Mesenchymal stem cell (in vitro differentiated cells and primary cell): ENCODE measurements at regions not wholly inside any gene's neighbourhood (a gene's known extent, or its start where the extent isn't known, plus 50 kb on each side); places are given as distances from the start of the nearest gene placed in this dataset.

Experiments used
- DNase-seq: peaks from one replicate; pipeline ENCODE4 v3.0.0-alpha.2; 2013
- H2AFZ ChIP-seq: one replicate; pipeline ENCODE4 v1.6.1; 2013; ENCODE audit warnings: low read depth, mild to moderate bottlenecking, control low read depth, inconsistent platforms, low read length, moderate library complexity
- H2AK5ac ChIP-seq: 2 replicates; pipeline ENCODE4 v1.6.1; 2013; ENCODE audit warnings: low read length, moderate library complexity, mild to moderate bottlenecking, inconsistent platforms; ENCODE audit not compliant: severe bottlenecking
- H2BK120ac ChIP-seq: one replicate; pipeline ENCODE4 v1.6.1; 2013; ENCODE audit warnings: low read depth, mild to moderate bottlenecking, inconsistent platforms, low read length, moderate library complexity
- H2BK12ac ChIP-seq, 2 experiments: one replicate each; pipeline ENCODE4 v1.6.1; 2013; ENCODE audit warnings: inconsistent platforms in 2 of 2, low read length in 2 of 2, mild to moderate bottlenecking in 2 of 2, moderate library complexity in 2 of 2, control low read depth in 1 of 2
- H2BK15ac ChIP-seq: one replicate; pipeline ENCODE4 v1.6.1; 2013; ENCODE audit warnings: mild to moderate bottlenecking, low read depth, inconsistent platforms; ENCODE audit not compliant: poor library complexity, severe bottlenecking
- H2BK5ac ChIP-seq: 2 replicates; pipeline ENCODE4 v1.6.1; 2013; ENCODE audit warnings: low read depth, mild to moderate bottlenecking, low read length, control low read depth, inconsistent platforms; ENCODE audit not compliant: poor library complexity, severe bottlenecking
- H3K14ac ChIP-seq, 2 experiments: one replicate each; pipeline ENCODE4 v1.6.1; 2013; ENCODE audit warnings: inconsistent platforms in 2 of 2, low read length in 2 of 2, control low read depth in 1 of 2, mild to moderate bottlenecking in 1 of 2, moderate library complexity in 1 of 2
- H3K18ac ChIP-seq, 2 experiments: one replicate each; pipeline ENCODE4 v1.6.1; 2013; ENCODE audit warnings: inconsistent platforms in 2 of 2, low read length in 2 of 2, control low read depth in 1 of 2, low read depth in 1 of 2, mild to moderate bottlenecking in 1 of 2
- H3K23ac ChIP-seq, 2 experiments: one replicate each; pipeline ENCODE4 v1.6.1; 2013; ENCODE audit warnings: inconsistent platforms in 2 of 2, low read length in 2 of 2, mild to moderate bottlenecking in 2 of 2, moderate library complexity in 2 of 2, control low read depth in 1 of 2
- H3K27ac ChIP-seq: 2 replicates; pipeline ENCODE4 v1.5.1; 2013; ENCODE audit warnings: mild to moderate bottlenecking, moderate library complexity, low read length, control low read depth, inconsistent platforms; ENCODE audit not compliant: poor library complexity, severe bottlenecking
- H3K27me3 ChIP-seq, 2 experiments: 2 replicates each; pipeline versions ENCODE4 v1.6.1 to v1.7.0; 2013; ENCODE audit warnings: low read length in 2 of 2, mild to moderate bottlenecking in 2 of 2, moderate library complexity in 2 of 2, control low read depth in 1 of 2, inconsistent platforms in 1 of 2; ENCODE audit not compliant: control insufficient read depth in 1 of 2, insufficient read depth in 1 of 2
- H3K36me3 ChIP-seq, 2 experiments: 2 replicates each; pipeline versions ENCODE4 v1.6.1 to v1.7.0; 2013; ENCODE audit warnings: low read length in 2 of 2, control low read depth in 1 of 2, inconsistent platforms in 1 of 2, low read depth in 1 of 2, mild to moderate bottlenecking in 1 of 2; ENCODE audit not compliant: insufficient read depth in 2 of 2, control insufficient read depth in 1 of 2
- H3K4ac ChIP-seq, 2 experiments: one replicate each; pipeline ENCODE4 v1.6.1; 2013; ENCODE audit warnings: inconsistent platforms in 2 of 2, low read length in 2 of 2, mild to moderate bottlenecking in 2 of 2, moderate library complexity in 2 of 2, control low read depth in 1 of 2, low read depth in 1 of 2
- H3K4me1 ChIP-seq: 2 replicates; pipeline ENCODE4 v1.6.1; 2013; ENCODE audit warnings: low read depth, low read length, control low read depth; ENCODE audit not compliant: control insufficient read depth, insufficient read depth
- H3K4me2 ChIP-seq: 2 replicates; pipeline ENCODE4 v1.6.1; 2013; ENCODE audit warnings: low read length, mild to moderate bottlenecking, inconsistent platforms; ENCODE audit not compliant: poor library complexity, severe bottlenecking
- H3K4me3 ChIP-seq, 2 experiments: 2 replicates each; pipeline versions ENCODE4 v1.5.1 to v1.7.0; 2013; ENCODE audit warnings: low read length in 2 of 2, mild to moderate bottlenecking in 2 of 2, control low read depth in 1 of 2, low read depth in 1 of 2; ENCODE audit not compliant: insufficient read depth in 1 of 2
- H3K79me1 ChIP-seq: replicated peaks from 2 replicates; pipeline ENCODE4 v1.6.1; 2013; ENCODE audit warnings: mild to moderate bottlenecking, control low read depth, low read length, inconsistent platforms; ENCODE audit not compliant: poor library complexity, severe bottlenecking
- H3K9ac ChIP-seq: 2 replicates; pipeline ENCODE4 v1.7.0; 2013; ENCODE audit warnings: mild to moderate bottlenecking, low read length, moderate library complexity
- H3K9me3 ChIP-seq: 2 replicates; pipeline ENCODE4 v1.7.0; 2013; ENCODE audit warnings: mild to moderate bottlenecking, low read length; ENCODE audit not compliant: control insufficient read depth
- H4K8ac ChIP-seq: one replicate; pipeline ENCODE4 v1.6.1; 2013; ENCODE audit warnings: inconsistent platforms, mild to moderate bottlenecking, low read length, moderate library complexity
- H4K91ac ChIP-seq: one replicate; pipeline ENCODE4 v1.6.1; 2013; ENCODE audit warnings: mild to moderate bottlenecking, low read length, inconsistent platforms
- WGBS: methylation state at CpG from one replicate; pipeline ENCODE4 v1.1.7; 2013; ENCODE audit warnings: mixed read lengths; 5-methylcytosine and 5-hydroxymethylcytosine counted together

- H4K8ac ChIP-seq, result no peak overlapping the region
- no peak overlapping the region for H4K91ac ChIP-seq
- H3K4me2 ChIP-seq, result no peak overlapping the region
- H2BK12ac ChIP-seq, result no peak overlapping the region
- no peak for DNase-seq
- no peak overlapping the region for H2AK5ac ChIP-seq
- H3K79me1 ChIP-seq, result peaks cover 3% of the 10 kb centered on the region
- H3K18ac ChIP-seq, result no peak overlapping the region
- 94% methylated on average over 1 of the region's 2 CpGs for WGBS
- H3K23ac ChIP-seq, result no peak overlapping the region
- H3K9ac ChIP-seq, result no peak overlapping the region
- no peaks in the 10 kb centered on the region for H3K36me3 ChIP-seq
- H3K4ac ChIP-seq, result no peak overlapping the region
- H2BK120ac ChIP-seq, result no peak overlapping the region
- no peaks in the 10 kb centered on the region for H3K27me3 ChIP-seq
- H2AFZ ChIP-seq, result no peak overlapping the region
- H3K27ac ChIP-seq, result no peak overlapping the region
- no peaks in the 10 kb centered on the region for H3K9me3 ChIP-seq
- no peak overlapping the region for H3K4me3 ChIP-seq
- H2BK15ac ChIP-seq, result no peak overlapping the region
- no peak overlapping the region for H3K14ac ChIP-seq
- H2BK5ac ChIP-seq, result no peak overlapping the region
- no peaks in the 10 kb centered on the region for H3K4me1 ChIP-seq
These were observed 151.7 kb upstream of the TOPAZ1 start for GRCh38 chr3:44090036-44090435.

GRCh38 chr3:44092497-44092896, 149.2 kb upstream of the TOPAZ1 start:
- Histone ChIP-seq H3K4ac (no peak overlapping the region), H2AK5ac (no peak overlapping the region), H3K9ac (no peak overlapping the region), H3K23ac (no peak overlapping the region), H3K18ac (no peak overlapping the region), H3K4me1 (no peaks in the 10 kb centered on the region), H4K91ac (no peak overlapping the region), H4K8ac (no peak overlapping the region), H2BK15ac (no peak overlapping the region), H3K79me1 (peaks cover 3% of the 10 kb centered on the region), H2BK5ac (no peak overlapping the region), H3K4me2 (no peak overlapping the region), H3K27me3 (no peaks in the 10 kb centered on the region), H3K36me3 (no peaks in the 10 kb centered on the region), H3K9me3 (no peaks in the 10 kb centered on the region), H3K14ac (no peak overlapping the region), H3K4me3 (no peak overlapping the region), H2AFZ (no peak overlapping the region), H2BK12ac (no peak overlapping the region), H2BK120ac (no peak overlapping the region), H3K27ac (no peak overlapping the region)
- WGBS, result 66% methylated on average over 3 of the region's 3 CpGs
- DNase-seq, result no peak

- Histone ChIP-seq H3K18ac (no peak overlapping the region), H3K4ac (no peak overlapping the region), H2BK12ac (no peak overlapping the region), H3K79me1 (peaks cover 8% of the 10 kb centered on the region), H3K9ac (no peak overlapping the region), H4K8ac (no peak overlapping the region), H3K23ac (no peak overlapping the region), H3K27ac (no peak overlapping the region), H4K91ac (no peak overlapping the region), H3K4me2 (no peak overlapping the region), H2BK5ac (no peak overlapping the region), H2AFZ (no peak overlapping the region), H3K4me1 (no peaks in the 10 kb centered on the region), H3K36me3 (no peaks in the 10 kb centered on the region), H2BK120ac (no peak overlapping the region), H3K14ac (no peak overlapping the region), H3K4me3 (no peak overlapping the region), H2AK5ac (no peak overlapping the region), H3K9me3 (no peaks in the 10 kb centered on the region), H2BK15ac (no peak overlapping the region), H3K27me3 (no peaks in the 10 kb centered on the region)
- 83% methylated on average over 2 of the region's 2 CpGs for WGBS
- DNase-seq, result no peak
These were observed 148.2 kb upstream of the TOPAZ1 start for GRCh38 chr3:44093531-44093930.

- no peak overlapping the region for H3K18ac ChIP-seq
- WGBS, result 93% methylated on average over 11 of the region's 12 CpGs
- H3K4me2 ChIP-seq, result no peak overlapping the region
- H2AFZ ChIP-seq, result no peak overlapping the region
- H3K4ac ChIP-seq, result no peak overlapping the region
- no peak overlapping the region for H3K9ac ChIP-seq
- no peak overlapping the region for H2BK15ac ChIP-seq
- H4K8ac ChIP-seq, result no peak overlapping the region
- H2AK5ac ChIP-seq, result no peak overlapping the region
- H3K79me1 ChIP-seq, result peaks cover 8% of the 10 kb centered on the region
- no peaks in the 10 kb centered on the region for H3K9me3 ChIP-seq
- H2BK12ac ChIP-seq, result no peak overlapping the region
- H3K14ac ChIP-seq, result no peak overlapping the region
- H2BK120ac ChIP-seq, result no peak overlapping the region
- no peak for DNase-seq
- H3K4me3 ChIP-seq, result no peak overlapping the region
- no peak overlapping the region for H2BK5ac ChIP-seq
- no peaks in the 10 kb centered on the region for H3K27me3 ChIP-seq
- H3K23ac ChIP-seq, result no peak overlapping the region
- no peak overlapping the region for H3K27ac ChIP-seq
- no peak overlapping the region for H4K91ac ChIP-seq
- H3K36me3 ChIP-seq, result peaks cover 4% of the 10 kb centered on the region in 2 experiments
- no peaks in the 10 kb centered on the region for H3K4me1 ChIP-seq
These were observed 142.8 kb upstream of the TOPAZ1 start for GRCh38 chr3:44098656-44099415.
